ENCODE measurements at regions not wholly inside any gene's neighbourhood (a gene's known extent, or its start where the extent isn't known, plus 50 kb on each side); places are given as distances from the start of the nearest gene placed in this dataset.

GRCh38 chr16:5858180-5858579, 760.6 kb upstream of the EEF2KMT start:
- no peak overlapping the region for H3K4me3 Mint-ChIP-seq
- H3K4me1 Mint-ChIP-seq (ENCODE audit: low read depth in 2 of 2), result no peaks in the 10 kb centered on the region
- H3K27ac Mint-ChIP-seq, result no peak overlapping the region
- no peak for DNase-seq (ENCODE audit: low spot score)
- H3K36me3 Mint-ChIP-seq, result no peaks in the 10 kb centered on the region
- ATAC-seq, result no peak
- no peaks in the 10 kb centered on the region for H3K27me3 Mint-ChIP-seq
- no peaks in the 10 kb centered on the region for H3K9me3 Mint-ChIP-seq

GRCh38 chr16:5854027-5854426, 756.4 kb upstream of the EEF2KMT start:
- DNase-seq (ENCODE audit: low spot score) (no peak), ATAC-seq (peak in 1 of 2 donors; percentile 64)
- Mint-ChIP-seq H3K36me3 (no peaks in the 10 kb centered on the region), H3K9me3 (no peaks in the 10 kb centered on the region), H3K4me1 (ENCODE audit: low read depth in 2 of 2) (no peaks in the 10 kb centered on the region), H3K4me3 (no peak overlapping the region), H3K27ac (no peak overlapping the region), H3K27me3 (no peaks in the 10 kb centered on the region)

DNA sequence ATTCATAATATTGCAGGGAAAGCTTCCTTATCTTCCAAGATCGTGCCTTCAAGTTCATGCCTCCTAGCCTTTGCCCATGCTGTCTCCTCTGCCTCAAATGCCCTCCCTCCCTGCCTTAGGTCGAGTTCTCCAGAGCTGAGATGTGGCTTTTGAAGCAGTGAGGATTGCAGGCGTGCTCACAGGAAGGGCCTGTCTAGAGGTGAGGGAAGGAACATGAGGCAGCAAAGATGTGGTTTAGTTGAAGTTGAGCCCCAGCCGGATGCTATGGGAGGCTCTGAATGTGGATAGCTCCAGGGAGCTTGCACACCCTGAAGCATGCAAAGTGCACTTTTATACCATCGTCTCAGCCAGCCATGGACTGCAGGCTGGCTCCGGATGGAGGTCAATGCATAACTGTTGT, 754.6 kb upstream of the EEF2KMT start:
- no peak overlapping the region for H3K4me3 Mint-ChIP-seq
- no peak for DNase-seq (ENCODE audit: low spot score)
- ATAC-seq, result peak in 1 of 2 donors; percentile 32
- H3K4me1 Mint-ChIP-seq (ENCODE audit: low read depth in 2 of 2), result no peaks in the 10 kb centered on the region
- no peaks in the 10 kb centered on the region for H3K27me3 Mint-ChIP-seq
- no peaks in the 10 kb centered on the region for H3K36me3 Mint-ChIP-seq
- H3K27ac Mint-ChIP-seq, result no peak overlapping the region
- no peaks in the 10 kb centered on the region for H3K9me3 Mint-ChIP-seq

DNA sequence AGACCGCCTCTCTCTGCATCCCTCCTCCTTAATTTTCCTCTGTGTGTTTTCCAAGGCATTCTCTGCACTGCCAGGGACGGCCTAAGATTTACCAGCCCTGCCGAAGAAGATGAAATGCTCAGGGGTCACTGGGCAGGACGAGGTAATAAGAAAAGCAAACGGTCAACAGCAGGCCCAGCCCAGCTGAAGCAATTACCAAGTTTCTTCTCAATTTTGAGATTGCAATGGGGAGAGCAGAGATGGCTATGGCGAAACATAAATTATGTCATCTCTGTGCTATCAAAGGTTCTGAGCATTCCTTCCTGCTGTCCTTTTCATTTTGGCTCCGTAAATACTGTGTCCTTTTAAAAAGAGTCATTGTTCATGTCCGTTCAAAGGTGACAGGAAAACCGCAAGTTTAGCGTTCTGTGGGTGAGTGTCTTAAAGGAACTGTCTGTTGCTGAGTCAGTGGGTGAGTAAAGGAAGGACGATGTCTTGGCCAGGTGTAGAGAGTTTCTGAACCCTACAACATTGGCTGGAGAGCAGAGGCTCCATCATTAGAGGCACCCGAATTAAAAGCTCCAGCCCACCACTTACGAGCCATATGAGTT, 753.9 kb upstream of the EEF2KMT start:
- no peak overlapping the region for H3K27ac Mint-ChIP-seq
- H3K27me3 Mint-ChIP-seq, result no peaks in the 10 kb centered on the region
- ATAC-seq, result no peak
- DNase-seq (ENCODE audit: low spot score), result no peak
- H3K4me1 Mint-ChIP-seq (ENCODE audit: low read depth in 2 of 2), result no peaks in the 10 kb centered on the region
- H3K36me3 Mint-ChIP-seq, result no peaks in the 10 kb centered on the region
- H3K9me3 Mint-ChIP-seq, result no peaks in the 10 kb centered on the region
- no peak overlapping the region for H3K4me3 Mint-ChIP-seq

DNA sequence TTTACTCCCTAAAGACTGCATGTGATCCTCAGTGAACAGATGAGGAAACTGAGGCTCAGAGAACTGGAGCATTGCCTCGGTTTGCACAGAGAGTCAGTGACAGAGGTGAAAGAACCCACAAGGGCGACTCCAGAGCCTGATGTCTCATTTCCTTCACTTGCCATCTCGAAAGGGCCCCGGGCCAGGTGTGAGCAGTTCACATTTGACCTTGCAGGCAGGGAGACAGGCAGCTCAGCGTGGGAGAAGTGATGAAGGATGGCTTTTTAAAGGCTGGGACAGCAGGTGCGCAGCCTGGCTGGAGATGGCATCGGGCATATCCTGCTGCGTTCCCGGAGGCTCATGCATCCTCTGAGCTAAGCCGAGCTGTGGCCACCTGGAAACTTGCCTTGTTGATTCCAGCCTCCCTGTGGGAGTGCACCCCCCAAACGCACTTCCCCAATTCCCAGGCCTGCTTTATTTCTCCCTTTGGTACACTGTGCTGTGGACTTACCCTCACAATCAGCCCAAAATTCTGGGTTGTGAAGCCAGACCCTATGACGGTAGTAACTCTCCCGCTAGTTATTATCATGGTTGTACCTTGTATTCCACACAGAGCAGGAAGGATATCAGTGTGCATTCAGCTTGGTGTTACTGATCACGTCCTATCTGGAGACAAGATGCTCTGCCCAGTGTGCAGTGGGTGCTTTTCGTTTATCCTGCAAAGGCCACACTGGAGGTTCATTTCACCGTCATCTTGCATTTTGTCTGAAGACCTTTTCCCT, 753.2 kb upstream of the EEF2KMT start:
- Mint-ChIP-seq H3K27ac (no peak overlapping the region), H3K36me3 (no peaks in the 10 kb centered on the region), H3K27me3 (no peaks in the 10 kb centered on the region), H3K4me3 (no peak overlapping the region), H3K9me3 (no peaks in the 10 kb centered on the region), H3K4me1 (ENCODE audit: low read depth in 2 of 2) (no peaks in the 10 kb centered on the region)
- ATAC-seq (no peak), DNase-seq (ENCODE audit: low spot score) (no peak)

- DNase-seq (ENCODE audit: low spot score) (no peak), ATAC-seq (no peak)
- H3K4me3 Mint-ChIP-seq, result no peak overlapping the region
- no peaks in the 10 kb centered on the region for H3K36me3 Mint-ChIP-seq
- H3K27ac Mint-ChIP-seq, result no peak overlapping the region
- H3K27me3 Mint-ChIP-seq, result no peaks in the 10 kb centered on the region
- no peaks in the 10 kb centered on the region for H3K4me1 Mint-ChIP-seq (ENCODE audit: low read depth in 2 of 2)
- H3K9me3 Mint-ChIP-seq, result no peaks in the 10 kb centered on the region
Observed at GRCh38 chr16:5845046-5845445, 747.5 kb upstream of the EEF2KMT start.

GRCh38 chr16:5841974-5842373, 744.4 kb upstream of the EEF2KMT start:
- Mint-ChIP-seq H3K36me3 (no peaks in the 10 kb centered on the region), H3K27ac (no peak overlapping the region), H3K4me1 (ENCODE audit: low read depth in 2 of 2) (no peaks in the 10 kb centered on the region), H3K4me3 (no peak overlapping the region), H3K9me3 (no peaks in the 10 kb centered on the region), H3K27me3 (no peaks in the 10 kb centered on the region)
- DNase-seq (ENCODE audit: low spot score), result no peak
- ATAC-seq, result no peak

GRCh38 chr16:5838725-5839124, 741.1 kb upstream of the EEF2KMT start:
- H3K4me1 Mint-ChIP-seq (ENCODE audit: low read depth in 2 of 2), result no peaks in the 10 kb centered on the region
- H3K9me3 Mint-ChIP-seq, result peaks cover 6% of the 10 kb centered on the region
- no peak overlapping the region for H3K4me3 Mint-ChIP-seq
- no peaks in the 10 kb centered on the region for H3K27me3 Mint-ChIP-seq
- DNase-seq (ENCODE audit: low spot score), result no peak
- no peak overlapping the region for H3K27ac Mint-ChIP-seq
- no peaks in the 10 kb centered on the region for H3K36me3 Mint-ChIP-seq
- no peak for ATAC-seq

- ATAC-seq, result no peak
- Mint-ChIP-seq H3K36me3 (no peaks in the 10 kb centered on the region), H3K27ac (no peak overlapping the region), H3K4me3 (no peak overlapping the region), H3K9me3 (peaks cover 6% of the 10 kb centered on the region), H3K27me3 (no peaks in the 10 kb centered on the region), H3K4me1 (ENCODE audit: low read depth in 2 of 2) (no peaks in the 10 kb centered on the region)
- DNase-seq (ENCODE audit: low spot score), result no peak
Observed at GRCh38 chr16:5838071-5838470, 740.5 kb upstream of the EEF2KMT start.

- Mint-ChIP-seq H3K4me3 (no peak overlapping the region), H3K27me3 (no peaks in the 10 kb centered on the region)
Observed at GRCh38 chr16:5837007-5837670, 739.5 kb upstream of the EEF2KMT start.

DNA sequence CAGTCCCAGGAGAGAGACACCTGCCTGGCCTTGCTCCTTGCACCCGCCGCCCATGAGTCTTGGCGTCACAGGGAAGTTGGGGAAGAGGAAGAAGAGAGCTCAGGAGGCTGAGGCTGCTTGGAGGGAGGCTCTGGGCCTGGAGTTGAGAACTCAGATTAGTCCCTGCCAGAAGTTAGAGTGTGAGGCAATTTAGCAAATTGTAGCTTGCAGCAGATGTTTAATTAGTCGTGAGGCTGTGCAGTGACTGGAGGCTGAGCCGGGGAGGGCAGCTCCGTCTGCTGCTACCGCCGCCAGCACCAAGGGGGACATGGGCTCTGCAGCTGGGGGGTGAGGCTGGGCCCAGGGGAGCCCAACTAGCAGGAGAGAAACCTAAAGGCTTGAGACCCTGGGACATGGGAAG, 738.3 kb upstream of the EEF2KMT start:
- ATAC-seq, result no peak
- H3K27ac Mint-ChIP-seq, result no peak overlapping the region
- no peaks in the 10 kb centered on the region for H3K4me1 Mint-ChIP-seq (ENCODE audit: low read depth in 2 of 2)
- peaks cover 6% of the 10 kb centered on the region for H3K9me3 Mint-ChIP-seq
- H3K36me3 Mint-ChIP-seq, result no peaks in the 10 kb centered on the region
- no peaks in the 10 kb centered on the region for H3K27me3 Mint-ChIP-seq
- H3K4me3 Mint-ChIP-seq, result no peak overlapping the region
- no peak for DNase-seq (ENCODE audit: low spot score)

More at GRCh38 chr16:5837007-5837670, 739.5 kb upstream of the EEF2KMT start:
- no peaks in the 10 kb centered on the region for H3K4me1 Mint-ChIP-seq (ENCODE audit: low read depth in 2 of 2)
- no peaks in the 10 kb centered on the region for H3K36me3 Mint-ChIP-seq
- H3K9me3 Mint-ChIP-seq, result peaks cover 6% of the 10 kb centered on the region
- H3K27ac Mint-ChIP-seq, result no peak overlapping the region
- DNase-seq (ENCODE audit: low spot score) (no peak), ATAC-seq (no peak)

- Mint-ChIP-seq H3K27ac (no peak overlapping the region), H3K27me3 (no peaks in the 10 kb centered on the region), H3K9me3 (peaks cover 3% of the 10 kb centered on the region), H3K36me3 (no peaks in the 10 kb centered on the region), H3K4me1 (ENCODE audit: low read depth in 2 of 2) (no peaks in the 10 kb centered on the region), H3K4me3 (no peak overlapping the region)
- DNase-seq (ENCODE audit: low spot score) (no peak), ATAC-seq (no peak)
Observed at GRCh38 chr16:5826332-5826731, 728.7 kb upstream of the EEF2KMT start.

GRCh38 chr16:5820472-5820871, 722.9 kb upstream of the EEF2KMT start:
- Mint-ChIP-seq H3K36me3 (no peaks in the 10 kb centered on the region), H3K27ac (no peak overlapping the region), H3K4me3 (no peak overlapping the region), H3K9me3 (peaks cover 6% of the 10 kb centered on the region), H3K4me1 (ENCODE audit: low read depth in 2 of 2) (no peaks in the 10 kb centered on the region), H3K27me3 (no peaks in the 10 kb centered on the region)
- DNase-seq (ENCODE audit: low spot score), result no peak
- no peak for ATAC-seq

DNA sequence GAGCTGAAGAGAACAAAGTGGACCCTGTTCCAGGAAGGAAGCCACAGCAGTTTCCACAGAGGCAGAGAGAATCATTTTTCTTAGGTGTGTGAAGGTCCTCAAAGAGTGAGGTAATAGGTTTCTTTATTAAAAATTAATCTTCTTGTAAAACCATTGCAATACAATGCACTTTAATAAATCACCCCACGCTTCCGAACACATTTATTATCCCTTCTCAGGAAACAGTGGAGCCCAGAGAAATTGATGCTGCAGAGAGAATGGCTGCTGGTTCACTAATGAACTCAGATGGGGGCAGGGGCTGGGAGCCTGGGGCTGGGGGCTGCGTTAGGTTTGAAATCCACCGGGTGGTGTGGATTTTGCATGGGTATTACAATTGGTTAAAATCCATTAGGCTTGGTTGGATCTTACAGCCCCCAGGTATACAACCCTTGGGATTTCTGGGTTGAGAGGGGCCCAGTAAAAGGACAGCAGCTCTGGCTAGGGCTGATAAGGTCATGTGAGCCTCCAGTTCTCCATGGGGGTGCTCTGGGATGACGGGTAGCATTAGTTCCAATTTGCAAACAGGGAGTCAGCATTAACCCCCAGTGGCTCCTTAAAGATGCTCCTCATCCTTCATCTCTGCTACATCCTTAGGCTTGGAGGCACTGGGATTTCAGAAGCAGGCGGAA, 718.1 kb upstream of the EEF2KMT start:
- Mint-ChIP-seq H3K27ac (no peak overlapping the region), H3K27me3 (no peaks in the 10 kb centered on the region), H3K36me3 (no peaks in the 10 kb centered on the region), H3K4me3 (no peak overlapping the region), H3K4me1 (ENCODE audit: low read depth in 2 of 2) (no peaks in the 10 kb centered on the region), H3K9me3 (peaks cover 6% of the 10 kb centered on the region)
- DNase-seq (ENCODE audit: low spot score) (no peak), ATAC-seq (no peak)
